IMR-90 (cell line): ENCODE measurements at regions not wholly inside any gene's neighbourhood (a gene's known extent, or its start where the extent isn't known, plus 50 kb on each side); places are given as distances from the start of the nearest gene placed in this dataset.

Experiments used
- ATAC-seq: fragments of 200-7000 bp; cut with Tn5 transposase; 2 replicates; pipeline ENCODE4 v1.9.1; 2020; ENCODE audit warnings: low read depth, mild to moderate bottlenecking, moderate library complexity
- BruUV-seq: library from RNA; stranded (reverse); fragments of 400-500 nt; replicated peaks from 2 replicates; lab custom pipeline; 2021; lab: Mats Ljungman, UMichigan
- CTCF ChIA-PET: fragments of 300-600 bp; formaldehyde crosslinking; extraction: SDS; loops from one replicate; lab custom pipeline; 2021; ENCODE audit warnings: antibody characterized with exemption; lab: Yijun Ruan, JAX
- POLR2A ChIA-PET: fragments of 300-600 bp; sonication (Branson Sonifier 250); formaldehyde crosslinking; loops from one replicate; lab custom pipeline; 2022; ENCODE audit warnings: antibody characterized with exemption; ENCODE audit not compliant: unreplicated experiment; lab: Charles Lee
- DNase-seq: peaks from one replicate; pipeline ENCODE4 v3.0.0; 2013
- H2AFZ ChIP-seq: replicated peaks from 2 replicates; pipeline ENCODE3; 2013; ENCODE audit warnings: low read length, mild to moderate bottlenecking; ENCODE audit not compliant: poor library complexity
- H2AK5ac ChIP-seq: 2 replicates; pipeline ENCODE4 v1.6.1; 2013; ENCODE audit warnings: low read depth, low read length, inconsistent platforms
- H2AK9ac ChIP-seq: replicated peaks from 2 replicates; pipeline ENCODE3; 2013; ENCODE audit warnings: mild to moderate bottlenecking, low read depth, low read length, moderate library complexity; ENCODE audit not compliant: poor library complexity
- H2BK120ac ChIP-seq: 2 replicates; pipeline ENCODE4 v1.6.1; 2013; ENCODE audit warnings: low read depth, low read length, inconsistent platforms
- H2BK15ac ChIP-seq: 3 replicates; pipeline ENCODE4 v1.6.1; 2013; ENCODE audit warnings: low read depth, low read length, inconsistent platforms
- H2BK20ac ChIP-seq: 2 replicates; pipeline ENCODE4 v1.6.1; 2013; ENCODE audit warnings: low read depth, mild to moderate bottlenecking, inconsistent platforms, low read length, moderate library complexity
- H2BK5ac ChIP-seq: 2 replicates; pipeline ENCODE4 v1.6.1; 2013; ENCODE audit warnings: mild to moderate bottlenecking, low read depth, low read length, inconsistent platforms; ENCODE audit not compliant: poor library complexity, severe bottlenecking
- H3K14ac ChIP-seq: replicated peaks from 2 replicates; pipeline ENCODE4 v1.6.1; 2013; ENCODE audit warnings: low read depth, low read length, inconsistent platforms
- H3K18ac ChIP-seq: 2 replicates; pipeline ENCODE4 v1.6.1; 2013; ENCODE audit warnings: low read depth, low read length, control low read depth
- H3K23ac ChIP-seq: 2 replicates; pipeline ENCODE4 v1.6.1; 2013; ENCODE audit warnings: low read depth, low read length, inconsistent platforms
- H3K27ac ChIP-seq: 2 replicates; pipeline ENCODE4 v1.5.1; 2013; ENCODE audit warnings: mild to moderate bottlenecking, control low read depth, low read length; ENCODE audit not compliant: insufficient read depth
- H3K27me3 ChIP-seq: 2 replicates; pipeline ENCODE4 v1.6.1; 2013; ENCODE audit warnings: low read length; ENCODE audit not compliant: control insufficient read depth, insufficient read depth
- H3K36me3 ChIP-seq: 2 replicates; pipeline ENCODE4 v1.6.1; 2013; ENCODE audit warnings: low read length, mixed read lengths; ENCODE audit not compliant: control insufficient read depth, insufficient read depth
- H3K4ac ChIP-seq: 2 replicates; pipeline ENCODE4 v1.6.1; 2013; ENCODE audit warnings: low read depth, low read length, inconsistent platforms
- H3K4me1 ChIP-seq: 2 replicates; pipeline ENCODE4 v1.6.1; 2013; ENCODE audit warnings: low read length, mixed read lengths; ENCODE audit not compliant: control insufficient read depth, insufficient read depth
- H3K4me2 ChIP-seq: 2 replicates; pipeline ENCODE4 v1.6.1; 2013; ENCODE audit warnings: low read depth, mild to moderate bottlenecking, control low read depth, low read length, moderate library complexity
- H3K4me3 ChIP-seq: 2 replicates; pipeline ENCODE4 v1.5.1; 2013; ENCODE audit warnings: low read depth, mild to moderate bottlenecking, control low read depth, low read length, moderate library complexity; ENCODE audit not compliant: insufficient read depth
- H3K56ac ChIP-seq: 2 replicates; pipeline ENCODE4 v1.6.1; 2013; ENCODE audit warnings: low read length, inconsistent platforms; ENCODE audit not compliant: insufficient read depth; ENCODE audit errors: extremely low read depth
- H3K79me1 ChIP-seq, 2 experiments: 2 replicates each; pipeline ENCODE4 v1.6.1; 2013; ENCODE audit warnings: low read length in 2 of 2, inconsistent platforms in 1 of 2, low read depth in 1 of 2
- H3K9ac ChIP-seq: 2 replicates; pipeline ENCODE4 v1.6.1; 2013; ENCODE audit warnings: low read depth, low read length, control low read depth
- H3K9me1 ChIP-seq: 2 replicates; pipeline ENCODE4 v1.6.1; 2013; ENCODE audit warnings: low read length, inconsistent platforms; ENCODE audit not compliant: insufficient read depth
- H3K9me3 ChIP-seq: 2 replicates; pipeline ENCODE4 v1.6.1; 2013; ENCODE audit warnings: low read length; ENCODE audit not compliant: control insufficient read depth, insufficient read depth
- H4K20me1 ChIP-seq: 2 replicates; pipeline ENCODE4 v1.6.1; 2013; ENCODE audit warnings: low read length, inconsistent platforms; ENCODE audit not compliant: insufficient read depth
- H4K5ac ChIP-seq: 2 replicates; pipeline ENCODE4 v1.6.1; 2013; ENCODE audit warnings: mild to moderate bottlenecking, low read depth, low read length, control low read depth
- H4K8ac ChIP-seq, 2 experiments: 2 replicates each; pipeline ENCODE4 v1.6.1; 2013; ENCODE audit warnings: low read depth in 2 of 2, low read length in 2 of 2, control low read depth in 1 of 2, inconsistent platforms in 1 of 2
- H4K91ac ChIP-seq: 2 replicates; pipeline ENCODE4 v1.6.1; 2013; ENCODE audit warnings: low read depth, low read length, inconsistent platforms; ENCODE audit not compliant: insufficient read depth
- MAFK ChIP-seq: IDR thresholded peaks from 2 replicates; pipeline ENCODE4 v1.6.1; 2012; ENCODE audit warnings: low read depth, low read length, improper control_type of control experiment
- MXI1 ChIP-seq: IDR thresholded peaks from 2 replicates; pipeline ENCODE4 v1.6.1; 2012; ENCODE audit warnings: low read depth, mild to moderate bottlenecking, low read length, moderate library complexity, borderline replicate concordance
- WGBS, 2 experiments: methylation state at CpG; one replicate each; pipeline versions ENCODE4 v1.1.5 to v1.1.7; 2013; ENCODE audit warnings: missing lambda C conversion rate in 2 of 2; ENCODE audit not compliant: insufficient read length in 1 of 2; ENCODE audit errors: extremely low coverage in 2 of 2; 5-methylcytosine and 5-hydroxymethylcytosine counted together
- dilution Hi-C: fragments of 300-500 bp; cut with HindIII; formaldehyde crosslinking; loops from one replicate; pipeline ENCODE4 v1.14.3; 2018; ENCODE audit warnings: low sequenced_read_pairs; ENCODE audit not compliant: unreplicated experiment
- in situ Hi-C: fragments of 300-500 bp; cut with MboI; formaldehyde crosslinking; loops from 3 replicates; pipeline ENCODE4 v1.14.3; 2019; ENCODE audit warnings: low sequenced_read_pairs, inconsistent platforms, mixed read lengths
- intact Hi-C: fragments of 100-400 bp; cut with micrococcal nuclease; formaldehyde crosslinking; loops from 2 replicates; pipeline ENCODE4 v1.10.0; 2022

DNA sequence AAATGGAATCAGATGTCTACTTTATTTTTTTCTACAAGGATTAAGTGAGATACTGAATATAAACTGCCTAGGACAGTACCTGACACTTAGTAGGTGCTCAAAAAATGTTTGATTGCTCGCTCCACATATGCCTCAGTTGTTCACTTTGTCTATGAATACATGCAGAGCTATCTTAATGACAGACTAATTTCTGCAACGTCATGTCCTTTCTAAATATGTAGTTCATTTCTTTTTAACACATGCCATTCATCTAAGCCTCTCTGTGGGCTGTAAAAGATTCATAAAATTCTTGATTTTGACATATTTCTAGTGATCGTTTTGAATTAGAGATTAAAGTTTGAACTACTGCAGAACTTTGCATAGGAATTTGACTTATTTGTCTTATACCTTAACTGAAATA lies 176.3 kb upstream of the STXBP6 start:
- dilution Hi-C loops, result no loop called here
- no peak for ATAC-seq
- H4K20me1 ChIP-seq, result no peaks in the 10 kb centered on the region
- no peaks in the 10 kb centered on the region for H3K36me3 ChIP-seq
- H4K8ac ChIP-seq, result no peak overlapping the region
- in situ Hi-C loops, result no loop called here
- H3K27me3 ChIP-seq, result no peaks in the 10 kb centered on the region
- H2BK20ac ChIP-seq, result no peak overlapping the region
- TF ChIP-seq MXI1, result no peak
- no peak for TF ChIP-seq MAFK
- no CpG with 5 or more reads among the region's 3 CpGs for WGBS, 2 experiments
- no peaks in the 10 kb centered on the region for H3K79me1 ChIP-seq
- no peak overlapping the region for H3K4me3 ChIP-seq
- no peak overlapping the region for H2BK15ac ChIP-seq
- BruUV-seq, result no TSS peak
- no peaks in the 10 kb centered on the region; the same call in 1 of the 2 replicates for H3K9me3 ChIP-seq
- no peak overlapping the region for H2AFZ ChIP-seq
- no peak overlapping the region for H3K23ac ChIP-seq
- no peak overlapping the region for H4K91ac ChIP-seq
- ChIA-PET CTCF (no interaction called here), POLR2A (no interaction called here)
- no peak overlapping the region for H2AK9ac ChIP-seq
- no peak overlapping the region for H2BK120ac ChIP-seq
- DNase-seq, result no peak
- no peaks in the 10 kb centered on the region for H3K4me1 ChIP-seq
- no peak overlapping the region for H3K27ac ChIP-seq
- H3K56ac ChIP-seq, result no peak overlapping the region
- no peak overlapping the region for H3K4ac ChIP-seq
- no peak overlapping the region for H3K14ac ChIP-seq
- H3K4me2 ChIP-seq, result no peak overlapping the region
- intact Hi-C loops, result no loop called here
- no peak overlapping the region for H2BK5ac ChIP-seq
- H3K9me1 ChIP-seq, result no peaks in the 10 kb centered on the region
- H2AK5ac ChIP-seq, result no peak overlapping the region
- H3K18ac ChIP-seq, result no peak overlapping the region
- no peak overlapping the region for H4K5ac ChIP-seq
- no peak overlapping the region for H3K9ac ChIP-seq
